Neural cell (in vitro differentiated cells): ENCODE measurements at regions not wholly inside any gene's neighbourhood (a gene's known extent, or its start where the extent isn't known, plus 50 kb on each side); places are given as distances from the start of the nearest gene placed in this dataset.
"Not testable (repeated sequence)": the region's sequence is repeated elsewhere in the genome, so short reads cannot be mapped to it uniquely, and the experiment has no call there.

Experiments used
- H2AFZ ChIP-seq: fragments of 200-600, 300-800 bp; sonication (generic), shearing (Covaris generic); 2 replicates; pipeline ENCODE4 v1.6.0; 2014; ENCODE audit warnings: low read depth, mild to moderate bottlenecking, antibody characterized with exemption, low read length, moderate library complexity
- H3F3A ChIP-seq: fragments of 200-600 bp; shearing (Covaris generic); 2 replicates; pipeline ENCODE4 v1.6.1; 2016; ENCODE audit warnings: mild to moderate bottlenecking, moderate library complexity, mixed read lengths, antibody characterized with exemption, low read length; ENCODE audit not compliant: insufficient read depth, poor library complexity, severe bottlenecking
- H3K27ac ChIP-seq: fragments of 200-600, 300-800 bp; sonication (generic), shearing (Covaris generic); 2 replicates; pipeline ENCODE4 v1.5.1; 2014; ENCODE audit warnings: mild to moderate bottlenecking, low read length, moderate library complexity
- H3K27me3 ChIP-seq: fragments of 300-800, 200-600 bp; sonication (generic), shearing (Covaris generic); 2 replicates; pipeline ENCODE4 v1.6.0; 2014; ENCODE audit warnings: mild to moderate bottlenecking, low read depth, low read length, moderate library complexity; ENCODE audit not compliant: insufficient read depth
- H3K36me3 ChIP-seq: fragments of 300-800, 200-600 bp; sonication (generic), shearing (Covaris generic); 2 replicates; pipeline ENCODE4 v1.5.1; 2014; ENCODE audit warnings: mild to moderate bottlenecking, antibody characterized with exemption, low read length, moderate library complexity; ENCODE audit not compliant: insufficient read depth
- H3K4me2 ChIP-seq: fragments of 300-800, 200-600 bp; sonication (generic), shearing (Covaris generic); 2 replicates; pipeline ENCODE4 v1.6.0; 2014; ENCODE audit warnings: mild to moderate bottlenecking, low read length
- H3K4me3 ChIP-seq: fragments of 300-800, 200-600 bp; sonication (generic), shearing (Covaris generic); 2 replicates; pipeline ENCODE4 v1.5.1; 2014; ENCODE audit warnings: mild to moderate bottlenecking, low read length, moderate library complexity
- H3K79me2 ChIP-seq: fragments of 200-600 bp; shearing (Covaris generic); replicated peaks from 2 replicates; pipeline ENCODE4 v1.6.0; 2014; ENCODE audit warnings: mild to moderate bottlenecking, low read length, moderate library complexity; ENCODE audit not compliant: insufficient read depth
- H3K9ac ChIP-seq: fragments of 300-800, 200-600 bp; sonication (generic), shearing (Covaris generic); 2 replicates; pipeline ENCODE4 v1.6.1; 2016; ENCODE audit warnings: mild to moderate bottlenecking, low read length, mixed read lengths
- H3K9me2 ChIP-seq: fragments of 200-600 bp; shearing (Covaris generic); 2 replicates; pipeline ENCODE4 v1.6.1; 2016; ENCODE audit warnings: mild to moderate bottlenecking, low read length, mixed read lengths; ENCODE audit not compliant: insufficient read depth
- H3K9me3 ChIP-seq: fragments of 200-600, 300-800 bp; sonication (generic), shearing (Covaris generic); 2 replicates; pipeline ENCODE4 v1.6.1; 2016; ENCODE audit warnings: mild to moderate bottlenecking, mixed run types, low read length, moderate library complexity, mixed read lengths
- H4K20me1 ChIP-seq: fragments of 200-600 bp; shearing (Covaris generic); 2 replicates; pipeline ENCODE4 v1.6.1; 2016; ENCODE audit warnings: mild to moderate bottlenecking, mixed run types; ENCODE audit not compliant: insufficient read depth
- EP300 ChIP-seq: fragments of 450-650 bp; conservative IDR thresholded peaks from 2 replicates; pipeline ENCODE4 v1.6.1; 2014; ENCODE audit warnings: antibody characterized with exemption, mild to moderate bottlenecking, moderate library complexity; ENCODE audit not compliant: poor library complexity, severe bottlenecking
- EZH2 ChIP-seq: fragments of 200-600, 300-800 bp; shearing (Covaris generic), sonication (generic); IDR thresholded peaks from 2 replicates; pipeline ENCODE4 v1.6.1; 2014; ENCODE audit warnings: antibody characterized with exemption, low read length, borderline replicate concordance, mild to moderate bottlenecking; ENCODE audit not compliant: insufficient read depth, poor library complexity, severe bottlenecking
- MXI1 ChIP-seq: fragments of 450-650 bp; conservative IDR thresholded peaks from 2 replicates; pipeline ENCODE4 v1.6.1; 2014; ENCODE audit warnings: antibody characterized with exemption, mild to moderate bottlenecking; ENCODE audit not compliant: poor library complexity, severe bottlenecking
- POLR2AphosphoS5 ChIP-seq: IDR thresholded peaks from 2 replicates; pipeline ENCODE4 v1.6.1; 2012
- RAD21 ChIP-seq: fragments of 450-650 bp; conservative IDR thresholded peaks from 2 replicates; pipeline ENCODE4 v1.6.1; 2014; ENCODE audit warnings: antibody characterized with exemption, mild to moderate bottlenecking, moderate library complexity
- SMC3 ChIP-seq: fragments of 450-650 bp; conservative IDR thresholded peaks from 2 replicates; pipeline ENCODE4 v1.6.1; 2014; ENCODE audit warnings: antibody characterized with exemption, mild to moderate bottlenecking, moderate library complexity; ENCODE audit not compliant: poor library complexity
- TAF1 ChIP-seq: IDR thresholded peaks from 2 replicates; pipeline ENCODE4 v1.6.1; 2012; ENCODE audit warnings: low read depth
- TF ChIP-seq, protein P1 (sequence below): IDR thresholded peaks from 2 replicates; pipeline ENCODE4 v1.6.1; 2012; ENCODE audit warnings: borderline replicate concordance
- TF ChIP-seq, protein P2 (sequence below): fragments of 450-650 bp; IDR thresholded peaks from 2 replicates; pipeline ENCODE4 v1.5.1; 2014; ENCODE audit warnings: antibody characterized with exemption, mild to moderate bottlenecking, moderate library complexity; ENCODE audit not compliant: poor library complexity, severe bottlenecking

DNA sequence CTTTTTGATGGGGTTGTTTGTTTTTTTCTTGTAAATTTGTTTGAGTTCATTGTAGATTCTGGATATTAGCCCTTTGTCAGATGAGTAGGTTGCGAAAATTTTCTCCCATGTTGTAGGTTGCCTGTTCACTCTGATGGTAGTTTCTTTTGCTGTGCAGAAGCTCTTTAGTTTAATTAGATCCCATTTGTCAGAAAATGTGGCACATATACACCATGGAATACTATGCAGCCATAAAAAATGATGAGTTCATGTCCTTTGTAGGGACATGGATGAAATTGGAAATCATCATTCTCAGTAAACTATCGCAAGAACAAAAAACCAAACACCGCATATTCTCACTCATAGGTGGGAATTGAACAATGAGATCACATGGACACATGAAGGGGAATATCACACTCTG, 224.4 kb upstream of the TRIB2 start:
- H2AFZ ChIP-seq, H3F3A ChIP-seq, H3K9ac ChIP-seq, H3K27ac ChIP-seq, H3K36me3 ChIP-seq, H3K9me2 ChIP-seq, H3K79me2 ChIP-seq, H3K4me3 ChIP-seq, H3K4me2 ChIP-seq, H3K9me3 ChIP-seq, H3K27me3 ChIP-seq, H4K20me1 ChIP-seq: not testable (repeated sequence)

DNA sequence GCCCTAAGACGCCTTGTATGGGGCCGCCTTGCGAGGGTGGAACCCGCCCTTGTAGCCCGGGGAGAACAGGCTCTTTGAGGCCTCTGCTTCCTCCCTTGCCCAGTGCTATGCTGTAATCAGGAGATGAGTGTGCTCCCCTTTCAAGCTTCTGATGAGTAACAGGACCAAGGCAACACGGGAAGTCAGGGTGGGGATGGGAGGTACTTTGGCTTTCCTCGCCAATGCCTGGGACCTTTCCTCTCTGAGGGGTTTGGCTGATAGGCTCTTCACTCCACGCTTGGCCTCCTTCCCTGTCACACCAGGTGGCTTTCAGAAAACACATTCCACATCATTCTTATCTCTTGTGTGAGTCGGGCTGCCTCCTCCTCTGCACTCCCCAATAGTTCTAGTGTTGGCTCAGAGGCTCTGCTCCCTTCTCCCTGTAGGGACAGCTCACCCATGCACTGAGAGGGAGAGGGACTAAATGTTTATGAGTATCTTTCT, 223.7 kb upstream of the TRIB2 start:
- Histone ChIP-seq H3K36me3 (no peaks in the 10 kb centered on the region), H3K27ac (no peak overlapping the region), H3K27me3 (no peaks in the 10 kb centered on the region), H2AFZ (no peak overlapping the region), H3K4me3 (no peak overlapping the region), H3K9me2 (no peaks in the 10 kb centered on the region), H3K9me3 (no peaks in the 10 kb centered on the region), H3K4me2 (no peak overlapping the region), H3F3A (no peaks in the 10 kb centered on the region), H3K79me2 (no peaks in the 10 kb centered on the region), H3K9ac (no peak overlapping the region), H4K20me1 (no peaks in the 10 kb centered on the region)
- TF ChIP-seq TAF1 = no peak
- TF ChIP-seq EZH2 = no peak
- TF ChIP-seq RAD21 = no peak
- TF ChIP-seq EP300 = no peak
- TF ChIP-seq, protein P1, sequence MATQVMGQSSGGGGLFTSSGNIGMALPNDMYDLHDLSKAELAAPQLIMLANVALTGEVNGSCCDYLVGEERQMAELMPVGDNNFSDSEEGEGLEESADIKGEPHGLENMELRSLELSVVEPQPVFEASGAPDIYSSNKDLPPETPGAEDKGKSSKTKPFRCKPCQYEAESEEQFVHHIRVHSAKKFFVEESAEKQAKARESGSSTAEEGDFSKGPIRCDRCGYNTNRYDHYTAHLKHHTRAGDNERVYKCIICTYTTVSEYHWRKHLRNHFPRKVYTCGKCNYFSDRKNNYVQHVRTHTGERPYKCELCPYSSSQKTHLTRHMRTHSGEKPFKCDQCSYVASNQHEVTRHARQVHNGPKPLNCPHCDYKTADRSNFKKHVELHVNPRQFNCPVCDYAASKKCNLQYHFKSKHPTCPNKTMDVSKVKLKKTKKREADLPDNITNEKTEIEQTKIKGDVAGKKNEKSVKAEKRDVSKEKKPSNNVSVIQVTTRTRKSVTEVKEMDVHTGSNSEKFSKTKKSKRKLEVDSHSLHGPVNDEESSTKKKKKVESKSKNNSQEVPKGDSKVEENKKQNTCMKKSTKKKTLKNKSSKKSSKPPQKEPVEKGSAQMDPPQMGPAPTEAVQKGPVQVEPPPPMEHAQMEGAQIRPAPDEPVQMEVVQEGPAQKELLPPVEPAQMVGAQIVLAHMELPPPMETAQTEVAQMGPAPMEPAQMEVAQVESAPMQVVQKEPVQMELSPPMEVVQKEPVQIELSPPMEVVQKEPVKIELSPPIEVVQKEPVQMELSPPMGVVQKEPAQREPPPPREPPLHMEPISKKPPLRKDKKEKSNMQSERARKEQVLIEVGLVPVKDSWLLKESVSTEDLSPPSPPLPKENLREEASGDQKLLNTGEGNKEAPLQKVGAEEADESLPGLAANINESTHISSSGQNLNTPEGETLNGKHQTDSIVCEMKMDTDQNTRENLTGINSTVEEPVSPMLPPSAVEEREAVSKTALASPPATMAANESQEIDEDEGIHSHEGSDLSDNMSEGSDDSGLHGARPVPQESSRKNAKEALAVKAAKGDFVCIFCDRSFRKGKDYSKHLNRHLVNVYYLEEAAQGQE = no peak
- TF ChIP-seq, protein P2, sequence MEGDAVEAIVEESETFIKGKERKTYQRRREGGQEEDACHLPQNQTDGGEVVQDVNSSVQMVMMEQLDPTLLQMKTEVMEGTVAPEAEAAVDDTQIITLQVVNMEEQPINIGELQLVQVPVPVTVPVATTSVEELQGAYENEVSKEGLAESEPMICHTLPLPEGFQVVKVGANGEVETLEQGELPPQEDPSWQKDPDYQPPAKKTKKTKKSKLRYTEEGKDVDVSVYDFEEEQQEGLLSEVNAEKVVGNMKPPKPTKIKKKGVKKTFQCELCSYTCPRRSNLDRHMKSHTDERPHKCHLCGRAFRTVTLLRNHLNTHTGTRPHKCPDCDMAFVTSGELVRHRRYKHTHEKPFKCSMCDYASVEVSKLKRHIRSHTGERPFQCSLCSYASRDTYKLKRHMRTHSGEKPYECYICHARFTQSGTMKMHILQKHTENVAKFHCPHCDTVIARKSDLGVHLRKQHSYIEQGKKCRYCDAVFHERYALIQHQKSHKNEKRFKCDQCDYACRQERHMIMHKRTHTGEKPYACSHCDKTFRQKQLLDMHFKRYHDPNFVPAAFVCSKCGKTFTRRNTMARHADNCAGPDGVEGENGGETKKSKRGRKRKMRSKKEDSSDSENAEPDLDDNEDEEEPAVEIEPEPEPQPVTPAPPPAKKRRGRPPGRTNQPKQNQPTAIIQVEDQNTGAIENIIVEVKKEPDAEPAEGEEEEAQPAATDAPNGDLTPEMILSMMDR = no peak
- TF ChIP-seq MXI1 = no peak
- no peak for TF ChIP-seq SMC3
- no peak for TF ChIP-seq POLR2AphosphoS5

DNA sequence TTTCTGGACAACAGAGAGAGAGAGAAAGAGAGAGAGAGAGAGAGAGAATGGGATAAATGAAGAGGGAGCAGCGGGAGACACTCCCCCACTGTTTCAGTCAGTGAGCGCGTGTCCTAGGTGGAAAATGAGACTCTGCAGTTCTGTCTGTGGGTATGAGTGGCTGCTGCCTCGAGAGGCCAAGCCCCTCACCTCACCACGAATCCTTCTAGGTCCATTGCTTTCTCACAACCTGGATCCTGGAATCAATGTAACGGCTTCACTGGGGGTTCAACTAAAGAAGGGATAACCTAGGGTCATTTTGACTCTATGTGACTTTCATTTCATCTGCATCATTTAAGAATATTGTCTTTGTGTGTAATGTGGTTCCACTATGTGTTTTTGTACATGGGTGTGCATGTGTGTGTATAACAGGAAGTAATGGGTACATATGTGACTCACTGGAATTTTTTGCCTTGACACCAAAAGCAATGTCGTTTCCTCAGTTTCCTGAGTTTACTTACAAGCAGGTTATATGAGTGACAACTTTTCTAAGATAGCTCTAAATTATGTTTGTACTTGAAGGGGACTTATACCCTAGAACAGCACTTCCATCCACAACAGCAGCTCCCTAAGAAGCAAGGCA, 221.4 kb upstream of the TRIB2 start:
- H3K79me2 ChIP-seq = no peaks in the 10 kb centered on the region

More for the DNA sequence above, 221.4 kb upstream of the TRIB2 start:
- H3K27ac ChIP-seq = no peak overlapping the region
- no peak overlapping the region for H3K4me3 ChIP-seq
- H3K4me2 ChIP-seq = no peak overlapping the region
- no peaks in the 10 kb centered on the region for H4K20me1 ChIP-seq
- no peaks in the 10 kb centered on the region for H3K9me2 ChIP-seq
- no peaks in the 10 kb centered on the region for H3K9me3 ChIP-seq
- no peaks in the 10 kb centered on the region for H3K27me3 ChIP-seq
- no peak overlapping the region for H3K9ac ChIP-seq
- TF ChIP-seq TAF1 = no peak
- TF ChIP-seq, protein P1 = no peak
- TF ChIP-seq MXI1 = no peak
- no peak for TF ChIP-seq EP300
- no peak for TF ChIP-seq EZH2
- no peak for TF ChIP-seq SMC3
- TF ChIP-seq POLR2AphosphoS5 = no peak
- TF ChIP-seq RAD21 = no peak
- TF ChIP-seq, protein P2 = no peak
- H3F3A ChIP-seq = no peaks in the 10 kb centered on the region
- H3K36me3 ChIP-seq = no peaks in the 10 kb centered on the region
- no peak overlapping the region for H2AFZ ChIP-seq
